HCT116 (cell line): ENCODE measurements at regions not wholly inside any gene's neighbourhood (a gene's known extent, or its start where the extent isn't known, plus 50 kb on each side); places are given as distances from the start of the nearest gene placed in this dataset.

Source experiments
- ATAC-seq: fragments of 200-7000 bp; cut with Tn5 transposase; 2 replicates; pipeline ENCODE4 v1.9.1; 2020; ENCODE audit warnings: mild to moderate bottlenecking, moderate library complexity
- BruUV-seq: library from RNA; stranded (reverse); fragments of 400-500 nt; replicated peaks from 2 replicates; lab custom pipeline; 2021; lab: Mats Ljungman, UMichigan
- CTCF ChIA-PET: fragments of 300-600 bp; sonication (Branson Sonifier 250); formaldehyde crosslinking; loops from one replicate; lab custom pipeline; 2021; ENCODE audit warnings: antibody characterized with exemption; lab: Charles Lee
- POLR2A ChIA-PET: fragments of 300-600, 350-600 bp; sonication (Branson Sonifier 250); formaldehyde crosslinking; loops from one replicate; lab custom pipeline; 2021; ENCODE audit warnings: antibody characterized with exemption; lab: Charles Lee
- RAD21 ChIA-PET, 2 experiments: fragments of 300-600 bp; sonication (Branson Sonifier 250); formaldehyde crosslinking; loops; one replicate each; lab custom pipeline; 2023; ENCODE audit warnings: low total read pairs in 2 of 2; ENCODE audit not compliant: uncharacterized antibody in 2 of 2, unreplicated experiment in 2 of 2, low non-redundant PET in 1 of 2; lab: Charles Lee
- DNase-seq: peaks from one replicate; pipeline ENCODE4 v3.0.0-alpha.2; 2010; ENCODE audit warnings: low read depth, low spot score
- H2AFZ ChIP-seq: fragments of 200-600 bp; shearing (Covaris generic), sonication (generic); 2 replicates; pipeline ENCODE4 v1.6.1; 2017; ENCODE audit warnings: low read depth, mixed run types, mixed read lengths, antibody characterized with exemption, low read length; ENCODE audit not compliant: poor library complexity, severe bottlenecking
- H3K27ac ChIP-seq: 2 replicates; pipeline ENCODE4 v1.5.1; 2012; ENCODE audit warnings: low read depth, low read length
- H3K27me3 ChIP-seq: fragments of 200-600 bp; sonication (generic); 2 replicates; pipeline ENCODE4 v1.6.1; 2016; ENCODE audit warnings: mixed run types, low read length, mixed read lengths; ENCODE audit not compliant: insufficient read depth
- H3K36me3 ChIP-seq, 2 experiments: fragments of 200-500 bp in 1 of 2; fragments of 200-600 bp in 1 of 2; sonication (Bioruptor generic) in 1 of 2; sonication (generic) in 1 of 2; 2 replicates each; pipeline versions ENCODE4 v1.5.1 to v1.6.1; 2014 to 2016; ENCODE audit warnings: low read length in 2 of 2, inconsistent platforms in 1 of 2, mixed read lengths in 1 of 2, mixed run types in 1 of 2; ENCODE audit not compliant: insufficient read depth in 2 of 2, control insufficient read depth in 1 of 2
- H3K4me1 ChIP-seq, 2 experiments: fragments of 200-600 bp in 1 of 2; sonication (generic) in 1 of 2; 2 replicates each; pipeline versions ENCODE4 v1.5.1 to v1.6.1; 2012 to 2017; ENCODE audit warnings: low read length in 2 of 2, inconsistent platforms in 1 of 2, mild to moderate bottlenecking in 1 of 2, mixed read lengths in 1 of 2, mixed run types in 1 of 2, moderate library complexity in 1 of 2; ENCODE audit not compliant: insufficient read depth in 2 of 2, control insufficient read depth in 1 of 2
- H3K4me2 ChIP-seq: fragments of 200-600 bp; sonication (generic); 2 replicates; pipeline ENCODE4 v1.6.1; 2017; ENCODE audit warnings: mixed run types, low read length, mixed read lengths
- H3K4me3 ChIP-seq, 2 experiments: fragments of 200-600 bp in 1 of 2; sonication (generic) in 1 of 2; replicated peaks in 1 of 2; 2 replicates each; pipeline ENCODE4 v1.5.1; 2011 to 2016; ENCODE audit warnings: low read length in 2 of 2, control low read depth in 1 of 2, low read depth in 1 of 2, mild to moderate bottlenecking in 1 of 2, mixed read lengths in 1 of 2, mixed run types in 1 of 2
- H3K79me2 ChIP-seq: fragments of 200-600 bp; sonication (generic); 2 replicates; pipeline ENCODE4 v1.6.1; 2017; ENCODE audit warnings: mild to moderate bottlenecking, mixed run types, low read length, moderate library complexity, mixed read lengths; ENCODE audit not compliant: insufficient read depth
- H3K9ac ChIP-seq: fragments of 200-600 bp; sonication (generic); 2 replicates; pipeline ENCODE4 v1.6.1; 2016; ENCODE audit warnings: low read length, mixed read lengths
- H3K9me2 ChIP-seq: fragments of 200-600 bp; sonication (generic), shearing (Covaris generic); 2 replicates; pipeline ENCODE4 v1.6.1; 2017; ENCODE audit warnings: mixed run types, mild to moderate bottlenecking, moderate library complexity; ENCODE audit not compliant: insufficient read depth
- H3K9me3 ChIP-seq, 2 experiments: fragments of 200-500 bp in 1 of 2; fragments of 200-600 bp in 1 of 2; sonication (Bioruptor generic) in 1 of 2; sonication (generic) in 1 of 2; 2 replicates each; pipeline ENCODE4 v1.6.1; 2014 to 2017; ENCODE audit warnings: low read length in 2 of 2, mixed read lengths in 2 of 2, inconsistent platforms in 1 of 2, low read depth in 1 of 2, mild to moderate bottlenecking in 1 of 2, mixed run types in 1 of 2, moderate library complexity in 1 of 2; ENCODE audit not compliant: control insufficient read depth in 1 of 2, insufficient read depth in 1 of 2
- H4K20me1 ChIP-seq: fragments of 200-600 bp; sonication (generic), shearing (Covaris generic); 2 replicates; pipeline ENCODE4 v1.6.1; 2017; ENCODE audit warnings: mixed run types, mild to moderate bottlenecking, moderate library complexity; ENCODE audit not compliant: insufficient read depth
- CEBPB ChIP-seq: IDR thresholded peaks from 2 replicates; pipeline ENCODE4 v1.6.1; 2012; ENCODE audit warnings: low read depth
- CTCF ChIP-seq, 3 experiments: fragments of 200-600 bp in 1 of 3; sonication (generic) in 1 of 3; IDR thresholded peaks in 2 of 3; conservative IDR thresholded peaks in 1 of 3; 2 replicates each; pipeline ENCODE4 v1.5.1; 2012 to 2017; ENCODE audit warnings: low read depth in 2 of 3, low read length in 2 of 3, antibody characterized with exemption in 1 of 3, borderline replicate concordance in 1 of 3, control low read depth in 1 of 3, mild to moderate bottlenecking in 1 of 3, mixed read lengths in 1 of 3, mixed run types in 1 of 3, moderate library complexity in 1 of 3; ENCODE audit not compliant: insufficient read depth in 1 of 3
- JUND ChIP-seq: IDR thresholded peaks from 2 replicates; pipeline ENCODE4 v1.6.1; 2012
- MAX ChIP-seq: IDR thresholded peaks from 2 replicates; pipeline ENCODE4 v1.6.1; 2012
- RAD21 ChIP-seq: IDR thresholded peaks from 2 replicates; pipeline ENCODE4 v1.6.1; 2012; ENCODE audit warnings: low read depth, mild to moderate bottlenecking
- SIN3A ChIP-seq: IDR thresholded peaks from 2 replicates; pipeline ENCODE4 v1.6.1; 2012; ENCODE audit warnings: low read depth
- SP1 ChIP-seq: IDR thresholded peaks from 2 replicates; pipeline ENCODE4 v1.6.1; 2012; ENCODE audit warnings: low read depth
- ZBTB33 ChIP-seq: IDR thresholded peaks from 2 replicates; pipeline ENCODE4 v1.6.1; 2011; ENCODE audit warnings: mild to moderate bottlenecking, low read length, moderate library complexity; ENCODE audit not compliant: insufficient replicate concordance; ENCODE audit errors: extremely low read depth
- intact Hi-C: fragments of 100-400 bp; cut with micrococcal nuclease; formaldehyde crosslinking; loops from 2 replicates; pipeline ENCODE4 v1.10.0; 2022

- TF ChIP-seq ZBTB33: no peak
- no peak for TF ChIP-seq CEBPB
- no peak for TF ChIP-seq MAX
- no peak for TF ChIP-seq SIN3A
Observed at GRCh38 chr4:57412259-57413054, 302.3 kb upstream of the IGFBP7 start (continued).

- Histone ChIP-seq H4K20me1 (no peaks in the 10 kb centered on the region), H3K79me2 (no peaks in the 10 kb centered on the region), H3K9me3 (no peaks in the 10 kb centered on the region), H3K9ac (no peak overlapping the region), H2AFZ (no peak overlapping the region), H3K4me2 (no peak overlapping the region), H3K4me1 (no peaks in the 10 kb centered on the region), H3K4me3 (no peak overlapping the region), H3K9me2 (no peaks in the 10 kb centered on the region), H3K27ac (no peak overlapping the region), H3K27me3 (no peaks in the 10 kb centered on the region), H3K36me3 (no peaks in the 10 kb centered on the region)
- intact Hi-C loops: no loop called here
- ATAC-seq (no peak), DNase-seq (no peak)
- ChIA-PET POLR2A (no interaction called here), CTCF (interaction anchor here (1.2 kb wide), 1 partner anchor 220 kb away, joined by 3 read pairs; no protein-coding TSS in a partner anchor), RAD21 (no interaction called here)
- no TSS peak for BruUV-seq
- TF ChIP-seq JUND (no peak), RAD21 (no peak), ZBTB33 (no peak), SP1 (no peak), CTCF (IDR thresholded peaks at IDR 0.05 in 2 of 3, conservative IDR thresholded peaks at IDR 0.05 in 1 of 3; ENCODE audit: borderline replicate concordance in 1 of 3, insufficient read depth in 1 of 3, low read depth in 2 of 3, low read length in 2 of 3) (no peak)
- TF ChIP-seq, all 23 proteins: peak for 0
Observed at GRCh38 chr4:57410331-57411052, 300.3 kb upstream of the IGFBP7 start.
